Thymus (tissue), 11 donors: ENCODE measurements at regions not wholly inside any gene's neighbourhood (a gene's known extent, or its start where the extent isn't known, plus 50 kb on each side); places are given as distances from the start of the nearest gene placed in this dataset.

Source experiments
- DNase-seq, 9 donors: peaks; one replicate each; pipeline ENCODE4 v3.0.0-alpha.2; 2013; ENCODE audit warnings: low spot score in 9 of 9, low read depth in 6 of 9, missing footprints in 1 of 9
- H3K27ac ChIP-seq, 2 donors: one replicate each; pipeline ENCODE4 v1.5.1; 2013; ENCODE audit warnings: control low read depth in 1 of 2, low read depth in 1 of 2, low read length in 1 of 2, mild to moderate bottlenecking in 1 of 2, moderate library complexity in 1 of 2
- H3K27me3 ChIP-seq, 2 donors: one replicate each; pipeline ENCODE4 v1.5.1; 2013; ENCODE audit warnings: low read length in 1 of 2; ENCODE audit not compliant: control insufficient read depth in 2 of 2, insufficient read depth in 1 of 2
- H3K36me3 ChIP-seq, 2 donors: one replicate each; pipeline ENCODE4 v1.5.1; 2013; ENCODE audit warnings: low read length in 1 of 2, mild to moderate bottlenecking in 1 of 2, moderate library complexity in 1 of 2; ENCODE audit not compliant: control insufficient read depth in 2 of 2, insufficient read depth in 2 of 2
- H3K4me1 ChIP-seq, 2 donors: one replicate each; pipeline ENCODE4 v1.5.1; 2013; ENCODE audit warnings: low read length in 2 of 2; ENCODE audit not compliant: control insufficient read depth in 2 of 2, insufficient read depth in 2 of 2
- H3K4me3 ChIP-seq, 2 donors: one replicate each; pipeline ENCODE4 v1.5.1; 2013; ENCODE audit warnings: low read length in 2 of 2, control low read depth in 1 of 2, mild to moderate bottlenecking in 1 of 2
- H3K9me3 ChIP-seq, 2 donors: one replicate each; pipeline ENCODE4 v1.5.1; 2013; ENCODE audit warnings: low read length in 1 of 2, mild to moderate bottlenecking in 1 of 2; ENCODE audit not compliant: control insufficient read depth in 2 of 2, insufficient read depth in 1 of 2
- WGBS: extraction: QIAGEN DNeasy Blood & Tissue Kit; methylation state at CpG from one replicate; pipeline ENCODE4 v1.1.7; 2013; 5-methylcytosine and 5-hydroxymethylcytosine counted together
- donor health status: healthy.

DNA sequence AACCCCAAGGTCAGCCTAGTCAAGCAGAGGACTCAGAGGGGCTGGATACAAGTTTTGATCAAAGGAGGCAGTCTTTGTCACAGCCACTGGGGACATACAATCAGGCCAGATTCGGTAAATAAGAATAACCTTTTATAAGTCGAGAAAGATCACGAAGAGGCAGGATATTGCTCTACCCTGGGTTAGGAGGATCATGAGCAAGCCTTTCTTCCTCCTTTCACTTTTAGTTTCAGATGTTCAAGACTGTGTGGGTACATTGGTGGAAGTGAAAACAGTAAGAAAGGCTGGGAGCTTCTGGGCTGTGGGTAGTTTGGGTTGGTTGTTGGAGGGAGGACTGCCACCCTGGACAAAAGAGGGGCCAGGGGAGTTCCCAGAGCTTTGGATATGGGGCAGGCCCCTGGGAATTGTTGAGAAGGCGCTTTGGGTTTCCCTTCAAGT, 127.7 kb downstream of the SNAPC1 start:
- H3K4me3 ChIP-seq, result no peak overlapping the region
- peaks cover 0 to 2% of the 10 kb centered on the region in 2 donors for H3K4me1 ChIP-seq
- WGBS, result 42% methylated on average over 4 of the region's 4 CpGs
- no peaks in the 10 kb centered on the region for H3K27me3 ChIP-seq
- H3K9me3 ChIP-seq, result no peaks in the 10 kb centered on the region
- peak in 2 of 9 donors; percentile 10 to 42 for DNase-seq
- no peaks in the 10 kb centered on the region for H3K36me3 ChIP-seq
- peak overlapping the region in 1 of 2 donors; percentile 21 for H3K27ac ChIP-seq

GRCh38 chr14:61891170-61891569, 128.9 kb downstream of the SNAPC1 start:
- H3K27ac ChIP-seq, result no peak overlapping the region
- H3K9me3 ChIP-seq, result no peaks in the 10 kb centered on the region
- 85% methylated on average over 5 of the region's 5 CpGs for WGBS
- no peaks in the 10 kb centered on the region for H3K36me3 ChIP-seq
- peaks cover 0 to 2% of the 10 kb centered on the region in 2 donors for H3K4me1 ChIP-seq
- H3K4me3 ChIP-seq, result no peak overlapping the region
- no peak for DNase-seq
- no peaks in the 10 kb centered on the region for H3K27me3 ChIP-seq

DNA sequence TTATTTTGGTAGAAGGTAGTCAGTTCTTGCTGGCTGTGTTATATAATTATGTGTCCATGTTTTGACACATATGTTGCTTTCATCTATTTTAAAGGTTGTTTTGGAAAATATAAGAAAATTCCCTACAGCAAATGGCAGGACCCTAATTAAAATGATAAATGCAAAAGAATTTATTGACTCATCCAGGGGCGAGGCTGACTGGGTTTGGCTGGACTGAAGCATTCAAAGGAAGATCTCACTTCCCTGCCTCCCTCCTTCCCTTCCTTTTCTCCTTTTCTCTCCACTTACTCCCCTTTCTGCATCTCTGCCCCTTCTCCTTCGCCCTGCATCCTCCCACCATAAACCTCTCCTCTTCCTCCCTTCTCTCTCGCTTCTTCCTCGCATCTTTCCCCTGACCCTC, 129.6 kb downstream of the SNAPC1 start:
- 80% methylated on average over 4 of the region's 4 CpGs for WGBS
- no peaks in the 10 kb centered on the region for H3K27me3 ChIP-seq
- no peak overlapping the region for H3K4me3 ChIP-seq
- DNase-seq, result no peak
- H3K9me3 ChIP-seq, result no peaks in the 10 kb centered on the region
- no peak overlapping the region for H3K27ac ChIP-seq
- no peaks in the 10 kb centered on the region for H3K36me3 ChIP-seq
- peaks cover 0 to 2% of the 10 kb centered on the region in 2 donors for H3K4me1 ChIP-seq

- no peak overlapping the region for H3K27ac ChIP-seq
- H3K36me3 ChIP-seq, result no peaks in the 10 kb centered on the region
- DNase-seq, result no peak
- H3K9me3 ChIP-seq, result no peaks in the 10 kb centered on the region
- peaks cover 0 to 2% of the 10 kb centered on the region in 2 donors for H3K4me1 ChIP-seq
- H3K4me3 ChIP-seq, result no peak overlapping the region
- 91% methylated on average over 5 of the region's 5 CpGs for WGBS
- H3K27me3 ChIP-seq, result no peaks in the 10 kb centered on the region
Measured at GRCh38 chr14:61893371-61893940, 131.2 kb downstream of the SNAPC1 start.

DNA sequence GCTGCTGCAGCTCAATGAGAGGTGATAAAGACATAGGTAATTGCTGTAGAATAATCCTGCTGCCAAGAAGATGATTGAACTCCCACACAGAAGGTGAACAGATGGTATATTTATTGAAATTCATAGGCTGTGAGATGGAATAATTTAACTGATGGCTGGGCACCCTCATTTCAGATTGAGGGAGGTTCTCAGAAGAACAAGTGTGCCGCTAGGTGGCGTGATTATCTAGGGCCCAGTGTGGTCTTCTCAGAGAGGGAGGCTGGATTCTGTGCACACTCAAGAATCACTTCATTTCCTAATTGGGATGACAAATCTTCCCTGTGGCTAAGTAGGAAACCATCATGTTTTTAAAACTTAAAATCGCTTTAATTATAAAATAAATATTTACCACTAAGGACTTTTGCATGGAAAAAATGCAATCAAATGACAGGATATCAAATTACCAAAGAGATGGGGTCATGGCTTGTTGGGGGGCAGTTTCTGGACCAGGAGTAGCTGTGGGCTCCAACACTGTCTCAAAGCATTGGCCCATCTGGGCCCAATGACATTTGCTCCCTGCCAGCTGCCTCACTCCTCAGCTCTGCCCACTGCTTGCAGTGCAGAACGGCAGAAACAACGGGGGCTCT, 132.3 kb downstream of the SNAPC1 start:
- H3K27ac ChIP-seq, result no peak overlapping the region
- no peaks in the 10 kb centered on the region for H3K9me3 ChIP-seq
- 50% methylated on average over 5 of the region's 5 CpGs for WGBS
- H3K27me3 ChIP-seq, result no peaks in the 10 kb centered on the region
- DNase-seq, result peak; percentile 8 to 70 (median 28)
- H3K4me3 ChIP-seq, result no peak overlapping the region
- H3K4me1 ChIP-seq, result peaks cover 0 to 2% of the 10 kb centered on the region in 2 donors
- no peaks in the 10 kb centered on the region for H3K36me3 ChIP-seq

DNA sequence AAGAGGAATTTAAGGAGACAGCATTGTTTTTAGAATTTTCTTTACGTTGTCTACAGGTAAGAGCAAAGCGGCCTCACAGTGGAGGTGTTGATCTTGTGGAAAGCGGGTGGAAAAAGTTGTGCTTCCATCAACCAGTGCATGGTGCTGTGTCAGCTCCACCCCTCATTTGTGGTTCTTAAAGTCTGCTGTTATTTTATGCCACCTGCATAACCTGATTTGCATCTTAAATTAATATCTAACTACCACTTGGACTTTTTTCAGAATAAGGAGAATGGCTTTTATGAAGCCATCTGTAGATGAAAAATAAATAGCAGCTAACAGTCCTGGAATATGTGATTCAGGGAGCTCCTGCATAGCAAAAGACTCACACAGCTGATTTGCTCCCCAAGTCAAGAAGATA, 135.1 kb downstream of the SNAPC1 start:
- no peaks in the 10 kb centered on the region for H3K27me3 ChIP-seq
- WGBS, result 96% methylated on average over 3 of the region's 3 CpGs
- H3K4me1 ChIP-seq, result no peaks in the 10 kb centered on the region
- no peaks in the 10 kb centered on the region for H3K36me3 ChIP-seq
- no peak for DNase-seq
- no peak overlapping the region for H3K4me3 ChIP-seq
- no peaks in the 10 kb centered on the region for H3K9me3 ChIP-seq
- H3K27ac ChIP-seq, result no peak overlapping the region

GRCh38 chr14:61898568-61898967, 136.3 kb downstream of the SNAPC1 start:
- Histone ChIP-seq H3K4me1 (no peaks in the 10 kb centered on the region), H3K27ac (no peak overlapping the region), H3K4me3 (no peak overlapping the region), H3K9me3 (no peaks in the 10 kb centered on the region), H3K36me3 (no peaks in the 10 kb centered on the region), H3K27me3 (no peaks in the 10 kb centered on the region)
- WGBS, result 90% methylated on average over 6 of the region's 6 CpGs
- DNase-seq, result no peak

DNA sequence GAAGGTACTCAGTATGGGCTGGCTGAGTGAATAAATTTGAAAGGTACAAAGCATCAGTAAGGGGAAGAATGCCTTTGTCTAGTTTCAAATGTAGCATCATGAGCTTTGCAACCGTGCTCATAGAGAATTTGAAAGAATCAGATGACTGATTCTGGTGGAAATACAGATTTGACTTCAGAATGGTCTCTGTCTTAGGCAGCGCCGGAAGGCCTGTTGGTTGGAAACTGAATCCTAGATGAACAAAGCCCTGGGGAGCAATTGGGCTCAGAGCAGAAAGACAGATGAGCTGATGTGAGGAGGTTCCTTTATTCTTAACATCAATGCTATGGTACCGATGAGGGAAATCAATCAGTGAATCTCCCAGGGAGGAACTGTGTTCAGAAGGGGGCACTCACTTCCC, 137.3 kb downstream of the SNAPC1 start:
- Histone ChIP-seq H3K4me3 (no peak overlapping the region), H3K4me1 (no peaks in the 10 kb centered on the region), H3K27me3 (no peaks in the 10 kb centered on the region), H3K36me3 (no peaks in the 10 kb centered on the region), H3K9me3 (no peaks in the 10 kb centered on the region), H3K27ac (no peak overlapping the region)
- WGBS, result 93% methylated on average over 4 of the region's 4 CpGs
- DNase-seq, result no peak

- Histone ChIP-seq H3K27ac (no peak overlapping the region), H3K27me3 (no peaks in the 10 kb centered on the region), H3K4me3 (no peak overlapping the region), H3K4me1 (no peaks in the 10 kb centered on the region), H3K9me3 (no peaks in the 10 kb centered on the region), H3K36me3 (no peaks in the 10 kb centered on the region)
- WGBS, result 99% methylated on average over 2 of the region's 2 CpGs
- no peak for DNase-seq
Measured at GRCh38 chr14:61904946-61905345, 142.7 kb downstream of the SNAPC1 start.
